ENCODE measurements at regions not wholly inside any gene's neighbourhood (a gene's known extent, or its start where the extent isn't known, plus 50 kb on each side); places are given as distances from the start of the nearest gene placed in this dataset.
"Not testable (repeated sequence)": the region's sequence is repeated elsewhere in the genome, so short reads cannot be mapped to it uniquely, and the experiment has no call there.

DNA sequence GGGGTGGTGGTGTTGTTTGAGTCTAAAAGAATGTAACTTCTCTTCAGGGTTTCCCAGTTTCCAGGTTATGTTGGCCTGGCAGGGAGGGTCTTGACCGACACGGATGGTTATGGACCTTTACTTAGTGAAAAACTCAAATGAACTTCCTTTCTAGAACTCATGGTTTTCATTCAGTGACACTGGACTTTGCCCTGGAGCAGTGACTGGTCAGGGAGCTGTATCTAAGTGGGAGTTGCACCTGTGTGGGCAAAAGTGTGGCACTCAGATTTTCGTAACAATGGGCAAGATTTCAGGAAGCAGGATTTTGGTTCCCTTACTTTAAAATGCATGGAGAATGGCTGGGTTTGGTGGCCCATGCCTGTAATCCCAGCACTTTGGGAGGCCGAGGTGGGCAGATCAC, 67.8 kb downstream of the SRGAP2 start:
- TF ChIP-seq, protein P1, sequence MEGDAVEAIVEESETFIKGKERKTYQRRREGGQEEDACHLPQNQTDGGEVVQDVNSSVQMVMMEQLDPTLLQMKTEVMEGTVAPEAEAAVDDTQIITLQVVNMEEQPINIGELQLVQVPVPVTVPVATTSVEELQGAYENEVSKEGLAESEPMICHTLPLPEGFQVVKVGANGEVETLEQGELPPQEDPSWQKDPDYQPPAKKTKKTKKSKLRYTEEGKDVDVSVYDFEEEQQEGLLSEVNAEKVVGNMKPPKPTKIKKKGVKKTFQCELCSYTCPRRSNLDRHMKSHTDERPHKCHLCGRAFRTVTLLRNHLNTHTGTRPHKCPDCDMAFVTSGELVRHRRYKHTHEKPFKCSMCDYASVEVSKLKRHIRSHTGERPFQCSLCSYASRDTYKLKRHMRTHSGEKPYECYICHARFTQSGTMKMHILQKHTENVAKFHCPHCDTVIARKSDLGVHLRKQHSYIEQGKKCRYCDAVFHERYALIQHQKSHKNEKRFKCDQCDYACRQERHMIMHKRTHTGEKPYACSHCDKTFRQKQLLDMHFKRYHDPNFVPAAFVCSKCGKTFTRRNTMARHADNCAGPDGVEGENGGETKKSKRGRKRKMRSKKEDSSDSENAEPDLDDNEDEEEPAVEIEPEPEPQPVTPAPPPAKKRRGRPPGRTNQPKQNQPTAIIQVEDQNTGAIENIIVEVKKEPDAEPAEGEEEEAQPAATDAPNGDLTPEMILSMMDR (conservative IDR thresholded peaks at IDR 0.05): not testable (repeated sequence)
- not testable (repeated sequence) for TF ChIP-seq ZFX (IDR thresholded peaks at IDR 0.05)
